Erythroblast (primary cell): ENCODE measurements at regions not wholly inside any gene's neighbourhood (a gene's known extent, or its start where the extent isn't known, plus 50 kb on each side); places are given as distances from the start of the nearest gene placed in this dataset.

Experiments
- GATA1 ChIP-seq: IDR thresholded peaks from 2 replicates; pipeline ENCODE4 v1.6.1; 2011; ENCODE audit warnings: low read depth, mild to moderate bottlenecking, control low read depth, low read length, moderate library complexity
- POLR2A ChIP-seq: IDR thresholded peaks from 2 replicates; pipeline ENCODE4 v1.6.1; 2011; ENCODE audit warnings: mild to moderate bottlenecking, low read length

GRCh38 chr7:153772966-153773365, 279.2 kb upstream of the DPP6 start:
- TF ChIP-seq POLR2A (no peak), GATA1 (no peak)
